ENCODE measurements at regions not wholly inside any gene's neighbourhood (a gene's known extent, or its start where the extent isn't known, plus 50 kb on each side); places are given as distances from the start of the nearest gene placed in this dataset.

GRCh38 chr9:28444637-28445036 lies 871.4 kb upstream of the C9orf72 start:
- Histone ChIP-seq H3K4me1 (ENCODE audit: control insufficient read depth, extremely low read depth, insufficient read depth, low read length) (no peaks in the 10 kb centered on the region), H3K4me2 (ENCODE audit: control insufficient read depth, extremely low read depth, insufficient read depth, low read depth, low read length) (no peak overlapping the region), H4K20me1 (ENCODE audit: control insufficient read depth, extremely low read depth, insufficient read depth, low read length) (no peaks in the 10 kb centered on the region), H3K9me3 (ENCODE audit: control insufficient read depth, low read depth, low read length) (peaks cover 9% of the 10 kb centered on the region), H3K9me1 (ENCODE audit: control insufficient read depth, extremely low read depth, insufficient read depth, low read length) (no peaks in the 10 kb centered on the region), H3K36me3 (ENCODE audit: control insufficient read depth in 2 of 2, extremely low read depth in 1 of 2, insufficient read depth in 2 of 2, low read length in 2 of 2) (no peaks in the 10 kb centered on the region), H3K79me2 (ENCODE audit: control insufficient read depth, insufficient read depth, low read length) (no peaks in the 10 kb centered on the region), H2AFZ (ENCODE audit: control insufficient read depth, low read length) (no peak overlapping the region), H3K9ac (ENCODE audit: control insufficient read depth, extremely low read depth, insufficient read depth, low read length) (no peak overlapping the region), H3K27me3 (ENCODE audit: control insufficient read depth, extremely low read depth, insufficient read depth, low read length) (no peaks in the 10 kb centered on the region), H3K4me3 (ENCODE audit: control insufficient read depth in 2 of 3, extremely low read depth in 1 of 3, insufficient read depth in 2 of 3, low read depth in 1 of 3, low read length in 3 of 3) (no peak overlapping the region), H3K27ac (ENCODE audit: control insufficient read depth, insufficient read depth, low read length) (no peak overlapping the region)
- TF ChIP-seq CTCF (optimal IDR thresholded peaks at IDR 0.05 in 1 of 3, IDR thresholded peaks at IDR 0.05 in 1 of 3, conservative IDR thresholded peaks at IDR 0.05 in 1 of 3; ENCODE audit: extremely low read depth in 1 of 3, insufficient read depth in 2 of 3, low read length in 3 of 3) (no peak), EZH2 (IDR thresholded peaks at IDR 0.05; ENCODE audit: low read length) (no peak)
- no peak for DNase-seq (ENCODE audit: low read depth, low spot score)
- dilution Hi-C loops (cut with MboI; ENCODE audit: extremely low pct_ligation_motif_present, low sequenced_read_pairs) = no loop called here
- no peak for FAIRE-seq

GRCh38 chr9:28445211-28445610 lies 871.9 kb upstream of the C9orf72 start:
- Histone ChIP-seq H3K79me2 (ENCODE audit: control insufficient read depth, insufficient read depth, low read length) (no peaks in the 10 kb centered on the region), H4K20me1 (ENCODE audit: control insufficient read depth, extremely low read depth, insufficient read depth, low read length) (no peaks in the 10 kb centered on the region), H3K9ac (ENCODE audit: control insufficient read depth, extremely low read depth, insufficient read depth, low read length) (no peak overlapping the region), H3K9me3 (ENCODE audit: control insufficient read depth, low read depth, low read length) (peaks cover 9% of the 10 kb centered on the region), H3K4me3 (ENCODE audit: control insufficient read depth in 2 of 3, extremely low read depth in 1 of 3, insufficient read depth in 2 of 3, low read depth in 1 of 3, low read length in 3 of 3) (no peak overlapping the region), H3K27me3 (ENCODE audit: control insufficient read depth, extremely low read depth, insufficient read depth, low read length) (no peaks in the 10 kb centered on the region), H3K9me1 (ENCODE audit: control insufficient read depth, extremely low read depth, insufficient read depth, low read length) (no peaks in the 10 kb centered on the region), H3K4me1 (ENCODE audit: control insufficient read depth, extremely low read depth, insufficient read depth, low read length) (no peaks in the 10 kb centered on the region), H3K36me3 (ENCODE audit: control insufficient read depth in 2 of 2, extremely low read depth in 1 of 2, insufficient read depth in 2 of 2, low read length in 2 of 2) (no peaks in the 10 kb centered on the region), H3K27ac (ENCODE audit: control insufficient read depth, insufficient read depth, low read length) (no peak overlapping the region), H3K4me2 (ENCODE audit: control insufficient read depth, extremely low read depth, insufficient read depth, low read depth, low read length) (no peak overlapping the region), H2AFZ (ENCODE audit: control insufficient read depth, low read length) (no peak overlapping the region)
- TF ChIP-seq CTCF (optimal IDR thresholded peaks at IDR 0.05 in 1 of 3, IDR thresholded peaks at IDR 0.05 in 1 of 3, conservative IDR thresholded peaks at IDR 0.05 in 1 of 3; ENCODE audit: extremely low read depth in 1 of 3, insufficient read depth in 2 of 3, low read length in 3 of 3) (no peak), EZH2 (IDR thresholded peaks at IDR 0.05; ENCODE audit: low read length) (no peak)
- DNase-seq (ENCODE audit: low read depth, low spot score) (no peak), FAIRE-seq (peak; percentile 81)
- dilution Hi-C loops (cut with MboI; ENCODE audit: extremely low pct_ligation_motif_present, low sequenced_read_pairs) = no loop called here

Data from keratinocyte (primary cell).